ENCODE measurements at regions not wholly inside any gene's neighbourhood (a gene's known extent, or its start where the extent isn't known, plus 50 kb on each side); places are given as distances from the start of the nearest gene placed in this dataset.

GRCh38 chr6:141313986-141314385, 818.7 kb upstream of the GJE1 start:
- Histone ChIP-seq H3K36me3 (ENCODE audit: insufficient read depth, low read length, poor library complexity, severe bottlenecking) (no peaks in the 10 kb centered on the region), H3K27me3 (replicated peaks; ENCODE audit: insufficient read depth, low read depth, low read length, poor library complexity) (no peaks in the 10 kb centered on the region), H3K4me3 (ENCODE audit: low read depth, low read length, poor library complexity, severe bottlenecking) (no peak overlapping the region), H3K4me1 (ENCODE audit: insufficient read depth, low read length, poor library complexity, severe bottlenecking) (no peaks in the 10 kb centered on the region), H3K9me3 (ENCODE audit: low read depth, low read length, poor library complexity, severe bottlenecking) (no peaks in the 10 kb centered on the region), H3K27ac (ENCODE audit: low read depth, low read length, poor library complexity, severe bottlenecking) (no peak overlapping the region)
- POLR2A ChIA-PET (ENCODE audit: low non-redundant PET), result no interaction called here
- BruUV-seq (replicated peaks), result no TSS peak
- intact Hi-C loops (cut with micrococcal nuclease; ENCODE audit: unreplicated experiment), result loop anchor here (5.0 kb wide), 1 partner anchor 248 kb away; no protein-coding TSS in a partner anchor
- no peak for TF ChIP-seq CTCF (conservative IDR thresholded peaks at IDR 0.05; ENCODE audit: low read depth, low read length)
- no peak for TF ChIP-seq EZH2 (IDR thresholded peaks at IDR 0.05; ENCODE audit: borderline replicate concordance, low read depth, low read length, poor library complexity, severe bottlenecking)
- CTCF ChIA-PET, result no interaction called here
- DNase-seq (ENCODE audit: low spot score), result no peak

DNA sequence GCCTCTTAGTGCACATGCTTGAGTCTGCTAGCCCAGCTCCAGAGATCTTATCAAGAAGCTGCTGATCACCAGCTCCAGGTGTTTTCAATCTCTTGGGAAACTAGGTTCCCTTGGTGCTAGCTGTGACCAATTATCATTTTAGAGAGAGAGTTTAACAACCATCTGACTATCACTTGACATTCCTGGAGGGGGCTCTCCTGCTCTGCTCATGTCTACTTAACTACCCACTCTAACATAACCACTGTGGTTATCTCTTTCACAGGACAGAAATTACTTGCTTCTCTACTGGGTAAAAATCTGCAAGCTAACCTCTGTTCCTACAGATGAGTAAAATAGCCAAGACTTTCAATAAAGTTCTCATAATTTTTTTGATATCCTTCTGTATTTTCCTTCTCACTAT, 823.4 kb upstream of the GJE1 start:
- Histone ChIP-seq H3K4me3 (ENCODE audit: low read depth, low read length, poor library complexity, severe bottlenecking) (no peak overlapping the region), H3K36me3 (ENCODE audit: insufficient read depth, low read length, poor library complexity, severe bottlenecking) (no peaks in the 10 kb centered on the region), H3K9me3 (ENCODE audit: low read depth, low read length, poor library complexity, severe bottlenecking) (peaks cover 5% of the 10 kb centered on the region), H3K27ac (ENCODE audit: low read depth, low read length, poor library complexity, severe bottlenecking) (no peak overlapping the region), H3K4me1 (ENCODE audit: insufficient read depth, low read length, poor library complexity, severe bottlenecking) (no peaks in the 10 kb centered on the region), H3K27me3 (replicated peaks; ENCODE audit: insufficient read depth, low read depth, low read length, poor library complexity) (no peaks in the 10 kb centered on the region)
- peak; percentile 33 for DNase-seq (ENCODE audit: low spot score)
- intact Hi-C loops (cut with micrococcal nuclease; ENCODE audit: unreplicated experiment), result no loop called here
- ChIA-PET POLR2A (ENCODE audit: low non-redundant PET) (no interaction called here), CTCF (no interaction called here)
- no TSS peak for BruUV-seq (replicated peaks)
- TF ChIP-seq EZH2 (IDR thresholded peaks at IDR 0.05; ENCODE audit: borderline replicate concordance, low read depth, low read length, poor library complexity, severe bottlenecking), result no peak
- TF ChIP-seq CTCF (conservative IDR thresholded peaks at IDR 0.05; ENCODE audit: low read depth, low read length), result 0 out of 2 replicates have a peak, but pooled peaks have one; percentile 21

GRCh38 chr6:141307309-141307998, 825.3 kb upstream of the GJE1 start:
- H3K27ac ChIP-seq (ENCODE audit: low read depth, low read length, poor library complexity, severe bottlenecking), result no peak overlapping the region
- intact Hi-C loops (cut with micrococcal nuclease; ENCODE audit: unreplicated experiment), result no loop called here
- POLR2A ChIA-PET (ENCODE audit: low non-redundant PET), result no interaction called here
- H3K9me3 ChIP-seq (ENCODE audit: low read depth, low read length, poor library complexity, severe bottlenecking), result peaks cover 5% of the 10 kb centered on the region
- CTCF ChIA-PET, result no interaction called here
- H3K27me3 ChIP-seq (replicated peaks; ENCODE audit: insufficient read depth, low read depth, low read length, poor library complexity), result no peaks in the 10 kb centered on the region
- no TSS peak for BruUV-seq (replicated peaks)
- H3K36me3 ChIP-seq (ENCODE audit: insufficient read depth, low read length, poor library complexity, severe bottlenecking), result no peaks in the 10 kb centered on the region
- no peak for DNase-seq (ENCODE audit: low spot score)
- no peak overlapping the region for H3K4me3 ChIP-seq (ENCODE audit: low read depth, low read length, poor library complexity, severe bottlenecking)
- no peak for TF ChIP-seq EZH2 (IDR thresholded peaks at IDR 0.05; ENCODE audit: borderline replicate concordance, low read depth, low read length, poor library complexity, severe bottlenecking)
- no peak for TF ChIP-seq CTCF (conservative IDR thresholded peaks at IDR 0.05; ENCODE audit: low read depth, low read length)
- H3K4me1 ChIP-seq (ENCODE audit: insufficient read depth, low read length, poor library complexity, severe bottlenecking), result no peaks in the 10 kb centered on the region

Data from A673 (cell line).